KMS-11 (cell line): ENCODE measurements at regions not wholly inside any gene's neighbourhood (a gene's known extent, or its start where the extent isn't known, plus 50 kb on each side); places are given as distances from the start of the nearest gene placed in this dataset.

Experiments
- H2AFZ ChIP-seq: fragments of 200-600 bp; sonication (generic); 2 replicates; pipeline ENCODE4 v1.6.1; 2016; ENCODE audit warnings: antibody characterized with exemption, mixed run types, low read depth
- H3K27ac ChIP-seq: fragments of 200-600 bp; sonication (generic); 2 replicates; pipeline ENCODE4 v1.6.1; 2016; ENCODE audit warnings: mild to moderate bottlenecking, mixed run types
- H3K27me3 ChIP-seq: fragments of 200-600 bp; sonication (generic); 2 replicates; pipeline ENCODE4 v1.6.1; 2017; ENCODE audit warnings: mild to moderate bottlenecking, low read depth, mixed run types, moderate library complexity; ENCODE audit not compliant: insufficient read depth
- H3K36me3 ChIP-seq: fragments of 200-600 bp; sonication (generic); 2 replicates; pipeline ENCODE4 v1.6.1; 2017; ENCODE audit warnings: mild to moderate bottlenecking, mixed run types; ENCODE audit not compliant: insufficient read depth
- H3K4me1 ChIP-seq: fragments of 200-600 bp; sonication (generic); 2 replicates; pipeline ENCODE4 v1.6.1; 2016; ENCODE audit warnings: mild to moderate bottlenecking, low read depth, mixed run types; ENCODE audit not compliant: poor library complexity, severe bottlenecking
- H3K4me2 ChIP-seq: fragments of 200-600 bp; sonication (generic); 2 replicates; pipeline ENCODE4 v1.7.0; 2016; ENCODE audit warnings: mild to moderate bottlenecking, mixed run types
- H3K4me3 ChIP-seq: fragments of 200-600 bp; sonication (generic); IDR thresholded peaks from 2 replicates; pipeline ENCODE4 v1.6.1; 2017; ENCODE audit warnings: low read depth, low read length, mixed read lengths; ENCODE audit not compliant: insufficient read depth
- H3K79me2 ChIP-seq: fragments of 200-600 bp; sonication (generic); 2 replicates; pipeline ENCODE4 v1.6.1; 2016; ENCODE audit warnings: low read depth, mixed run types; ENCODE audit not compliant: insufficient read depth
- H3K9ac ChIP-seq: fragments of 200-600 bp; sonication (generic); 2 replicates; pipeline ENCODE4 v1.6.1; 2016; ENCODE audit warnings: mild to moderate bottlenecking, mixed run types
- H4K20me1 ChIP-seq: fragments of 200-600 bp; sonication (generic); 2 replicates; pipeline ENCODE4 v1.6.1; 2016; ENCODE audit warnings: mild to moderate bottlenecking, mixed run types; ENCODE audit not compliant: insufficient read depth
- TF ChIP-seq, protein P1 (sequence below): fragments of 200-600 bp; sonication (generic); conservative IDR thresholded peaks from 2 replicates; pipeline ENCODE4 v1.6.1; 2017; ENCODE audit warnings: low read depth, mild to moderate bottlenecking, antibody characterized with exemption, low read length, moderate library complexity, mixed read lengths

DNA sequence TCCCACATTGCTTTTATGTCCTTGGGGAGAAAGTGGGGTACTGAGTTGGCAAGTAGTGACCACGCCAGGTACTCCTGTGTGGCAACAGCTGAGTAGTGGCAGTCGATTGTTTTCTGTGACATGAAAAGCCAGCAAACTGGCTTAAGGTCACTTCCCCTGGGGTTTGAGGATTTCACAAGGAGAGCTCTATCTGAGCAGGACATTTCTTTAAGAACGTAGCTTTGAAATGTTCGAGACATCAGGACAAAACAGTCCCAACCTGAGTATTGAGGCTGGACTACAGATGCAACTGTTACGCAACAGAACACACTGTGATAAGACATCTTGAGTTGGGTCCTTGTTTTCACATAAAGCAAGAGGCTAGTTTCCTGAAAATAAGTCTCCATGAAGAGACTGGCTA is 146.7 kb upstream of the KLF14 start:
- Histone ChIP-seq H3K27me3 (no peaks in the 10 kb centered on the region), H2AFZ (no peak overlapping the region), H3K79me2 (no peaks in the 10 kb centered on the region), H3K4me2 (no peak overlapping the region), H3K4me3 (no peak overlapping the region), H3K4me1 (no peaks in the 10 kb centered on the region), H3K9ac (no peak overlapping the region), H3K27ac (no peak overlapping the region), H3K36me3 (peaks cover 4% of the 10 kb centered on the region; the same call in 1 of the 2 replicates), H4K20me1 (no peaks in the 10 kb centered on the region)
- TF ChIP-seq, protein P1, sequence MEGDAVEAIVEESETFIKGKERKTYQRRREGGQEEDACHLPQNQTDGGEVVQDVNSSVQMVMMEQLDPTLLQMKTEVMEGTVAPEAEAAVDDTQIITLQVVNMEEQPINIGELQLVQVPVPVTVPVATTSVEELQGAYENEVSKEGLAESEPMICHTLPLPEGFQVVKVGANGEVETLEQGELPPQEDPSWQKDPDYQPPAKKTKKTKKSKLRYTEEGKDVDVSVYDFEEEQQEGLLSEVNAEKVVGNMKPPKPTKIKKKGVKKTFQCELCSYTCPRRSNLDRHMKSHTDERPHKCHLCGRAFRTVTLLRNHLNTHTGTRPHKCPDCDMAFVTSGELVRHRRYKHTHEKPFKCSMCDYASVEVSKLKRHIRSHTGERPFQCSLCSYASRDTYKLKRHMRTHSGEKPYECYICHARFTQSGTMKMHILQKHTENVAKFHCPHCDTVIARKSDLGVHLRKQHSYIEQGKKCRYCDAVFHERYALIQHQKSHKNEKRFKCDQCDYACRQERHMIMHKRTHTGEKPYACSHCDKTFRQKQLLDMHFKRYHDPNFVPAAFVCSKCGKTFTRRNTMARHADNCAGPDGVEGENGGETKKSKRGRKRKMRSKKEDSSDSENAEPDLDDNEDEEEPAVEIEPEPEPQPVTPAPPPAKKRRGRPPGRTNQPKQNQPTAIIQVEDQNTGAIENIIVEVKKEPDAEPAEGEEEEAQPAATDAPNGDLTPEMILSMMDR, result no peak

DNA sequence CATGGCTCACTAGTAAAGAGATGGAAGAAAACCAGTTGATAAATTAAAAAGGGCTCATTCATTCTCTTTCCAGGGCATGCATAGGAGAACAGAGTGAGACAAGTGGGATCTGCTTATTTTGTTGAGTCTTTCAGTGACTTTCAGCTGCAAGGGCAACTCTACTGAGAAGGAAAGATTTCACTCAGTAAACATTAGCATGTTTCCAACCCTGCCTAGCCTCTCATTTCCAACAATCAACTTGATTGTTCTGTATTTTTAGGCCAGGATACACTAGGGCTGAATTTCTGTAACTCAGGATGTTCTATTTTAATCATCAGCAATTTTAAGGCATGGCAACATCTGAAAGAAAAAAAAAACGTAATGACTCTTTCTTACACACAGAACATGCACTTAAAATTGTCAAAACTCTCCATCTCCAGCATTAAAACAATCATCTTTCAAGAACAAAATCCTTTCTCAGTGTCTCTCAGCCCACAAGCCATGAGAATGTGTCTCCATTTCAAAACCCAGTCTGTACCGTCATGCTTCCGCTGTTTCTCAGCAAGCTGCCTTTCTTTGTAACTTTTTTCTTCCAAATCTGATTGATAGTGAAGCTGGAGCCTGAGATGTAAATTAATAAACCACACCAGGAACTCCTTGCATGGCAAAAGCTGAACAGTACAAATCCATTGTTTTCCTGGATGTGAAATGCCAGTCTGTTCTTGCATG is 147.2 kb upstream of the KLF14 start:
- TF ChIP-seq, protein P1, result no peak
- Histone ChIP-seq H3K4me3 (no peak overlapping the region), H3K36me3 (peaks cover 4% of the 10 kb centered on the region; the same call in 1 of the 2 replicates), H2AFZ (no peak overlapping the region), H3K4me2 (no peak overlapping the region), H3K9ac (no peak overlapping the region), H3K79me2 (0 out of 2 replicates have a peak, but pooled peaks cover 3% of the 10 kb centered on the region), H3K4me1 (no peaks in the 10 kb centered on the region), H3K27me3 (no peaks in the 10 kb centered on the region), H3K27ac (no peak overlapping the region), H4K20me1 (no peaks in the 10 kb centered on the region)

DNA sequence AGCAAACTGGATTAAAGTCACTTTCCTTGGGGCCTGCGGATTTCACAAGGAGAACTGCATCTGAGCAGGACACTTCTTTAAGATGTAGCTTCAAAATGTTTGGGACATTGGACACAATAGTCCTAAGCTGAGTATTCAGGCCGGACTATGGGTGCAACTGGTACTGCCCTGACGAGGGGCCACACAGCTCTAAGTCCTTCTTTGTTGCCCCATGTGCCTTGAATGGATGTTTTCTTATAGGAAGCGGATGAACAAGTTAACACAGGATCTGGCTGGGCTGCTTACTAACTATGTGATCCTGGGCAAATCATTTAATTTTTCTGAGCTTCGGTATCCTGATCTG is 147.8 kb upstream of the KLF14 start:
- H4K20me1 ChIP-seq, result no peaks in the 10 kb centered on the region
- TF ChIP-seq, protein P1, result no peak
- no peaks in the 10 kb centered on the region for H3K27me3 ChIP-seq
- no peak overlapping the region for H3K27ac ChIP-seq
- H3K4me3 ChIP-seq, result no peak overlapping the region
- H3K4me1 ChIP-seq, result no peaks in the 10 kb centered on the region
- peaks cover 8% of the 10 kb centered on the region; the same call in 1 of the 2 replicates for H3K79me2 ChIP-seq
- no peak overlapping the region for H3K4me2 ChIP-seq
- H3K9ac ChIP-seq, result no peak overlapping the region
- peaks cover 4% of the 10 kb centered on the region; the same call in 1 of the 2 replicates for H3K36me3 ChIP-seq
- H2AFZ ChIP-seq, result no peak overlapping the region

DNA sequence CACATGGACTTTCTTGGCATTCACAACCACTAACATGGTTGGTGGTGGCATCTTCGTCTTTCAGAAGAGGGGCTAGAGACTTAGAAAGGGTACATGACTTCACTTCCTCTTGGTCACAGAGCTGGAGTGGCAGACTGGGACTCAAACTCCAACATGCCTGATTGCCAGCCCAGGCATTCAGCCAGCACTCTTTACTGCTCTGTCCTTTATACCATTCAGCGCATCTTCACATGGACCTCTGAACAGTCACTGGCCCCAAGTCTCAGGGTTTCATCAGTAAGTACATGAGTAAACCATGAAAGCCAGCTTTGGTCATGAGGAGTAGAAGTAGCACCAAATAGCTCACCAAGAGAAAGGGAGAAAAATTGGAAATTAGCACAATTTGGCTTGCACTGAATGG is 148.4 kb upstream of the KLF14 start:
- peaks cover 8% of the 10 kb centered on the region; the same call in 1 of the 2 replicates for H3K79me2 ChIP-seq
- H3K27me3 ChIP-seq, result no peaks in the 10 kb centered on the region
- H3K4me2 ChIP-seq, result no peak overlapping the region
- H4K20me1 ChIP-seq, result no peaks in the 10 kb centered on the region
- H2AFZ ChIP-seq, result no peak overlapping the region
- TF ChIP-seq, protein P1, result no peak
- H3K4me3 ChIP-seq, result no peak overlapping the region
- no peaks in the 10 kb centered on the region for H3K4me1 ChIP-seq
- H3K9ac ChIP-seq, result no peak overlapping the region
- H3K36me3 ChIP-seq, result peaks cover 4% of the 10 kb centered on the region; the same call in 1 of the 2 replicates
- H3K27ac ChIP-seq, result no peak overlapping the region
